ENCODE measurements at regions not wholly inside any gene's neighbourhood (a gene's known extent, or its start where the extent isn't known, plus 50 kb on each side); places are given as distances from the start of the nearest gene placed in this dataset.

- TF ChIP-seq, protein P1, sequence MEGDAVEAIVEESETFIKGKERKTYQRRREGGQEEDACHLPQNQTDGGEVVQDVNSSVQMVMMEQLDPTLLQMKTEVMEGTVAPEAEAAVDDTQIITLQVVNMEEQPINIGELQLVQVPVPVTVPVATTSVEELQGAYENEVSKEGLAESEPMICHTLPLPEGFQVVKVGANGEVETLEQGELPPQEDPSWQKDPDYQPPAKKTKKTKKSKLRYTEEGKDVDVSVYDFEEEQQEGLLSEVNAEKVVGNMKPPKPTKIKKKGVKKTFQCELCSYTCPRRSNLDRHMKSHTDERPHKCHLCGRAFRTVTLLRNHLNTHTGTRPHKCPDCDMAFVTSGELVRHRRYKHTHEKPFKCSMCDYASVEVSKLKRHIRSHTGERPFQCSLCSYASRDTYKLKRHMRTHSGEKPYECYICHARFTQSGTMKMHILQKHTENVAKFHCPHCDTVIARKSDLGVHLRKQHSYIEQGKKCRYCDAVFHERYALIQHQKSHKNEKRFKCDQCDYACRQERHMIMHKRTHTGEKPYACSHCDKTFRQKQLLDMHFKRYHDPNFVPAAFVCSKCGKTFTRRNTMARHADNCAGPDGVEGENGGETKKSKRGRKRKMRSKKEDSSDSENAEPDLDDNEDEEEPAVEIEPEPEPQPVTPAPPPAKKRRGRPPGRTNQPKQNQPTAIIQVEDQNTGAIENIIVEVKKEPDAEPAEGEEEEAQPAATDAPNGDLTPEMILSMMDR (IDR thresholded peaks at IDR 0.05) = no peak
- DNase-seq (ENCODE audit: low spot score) (no peak), ATAC-seq (ENCODE audit: low FRiP score) (no peak)
Measured at GRCh38 chr9:80359291-80359690, 787.5 kb downstream of the TLE4 start.

GRCh38 chr9:80352967-80353366 lies 781.2 kb downstream of the TLE4 start:
- ATAC-seq (ENCODE audit: low FRiP score) (no peak), DNase-seq (ENCODE audit: low spot score) (no peak)
- TF ChIP-seq, protein P1 (IDR thresholded peaks at IDR 0.05) = no peak

GRCh38 chr9:80351612-80352011 lies 779.8 kb downstream of the TLE4 start:
- TF ChIP-seq, protein P1 (IDR thresholded peaks at IDR 0.05) = no peak
- ATAC-seq (ENCODE audit: low FRiP score) = no peak
- DNase-seq (ENCODE audit: low spot score) = no peak

DNA sequence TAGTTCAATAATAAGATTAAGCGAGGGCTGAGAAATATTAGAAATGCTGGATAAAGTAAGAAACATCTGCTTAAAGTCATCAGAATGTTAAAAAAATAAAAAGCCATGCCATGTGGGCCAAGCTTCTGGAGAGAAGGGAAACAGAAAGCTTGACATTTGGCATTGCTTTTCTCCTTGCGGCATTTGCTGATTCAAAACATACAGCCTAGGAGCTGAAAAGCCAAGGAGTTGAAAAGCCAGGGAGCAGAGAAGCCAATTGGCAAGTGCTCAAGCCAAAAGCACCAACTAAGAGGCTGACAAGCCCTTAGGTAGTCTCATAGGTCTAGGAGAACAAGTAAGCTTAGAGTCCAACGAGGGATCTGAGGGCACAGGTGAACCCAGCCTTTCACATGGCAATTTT lies 754.3 kb downstream of the TLE4 start:
- ATAC-seq (ENCODE audit: low FRiP score) = no peak
- TF ChIP-seq, protein P1 (IDR thresholded peaks at IDR 0.05) = no peak
- DNase-seq (ENCODE audit: low spot score) = no peak

GRCh38 chr9:80320916-80321315 lies 749.2 kb downstream of the TLE4 start:
- peak; percentile 57 for ATAC-seq (ENCODE audit: low FRiP score)
- TF ChIP-seq, protein P1 (IDR thresholded peaks at IDR 0.05) = no peak
- DNase-seq (ENCODE audit: low spot score) = no peak

- DNase-seq (ENCODE audit: low spot score) (no peak), ATAC-seq (ENCODE audit: low FRiP score) (peak; percentile 53)
- TF ChIP-seq, protein P1 (IDR thresholded peaks at IDR 0.05) = no peak
Measured at GRCh38 chr9:80320480-80320879, 748.7 kb downstream of the TLE4 start.

GRCh38 chr9:80305136-80305535 lies 733.4 kb downstream of the TLE4 start:
- TF ChIP-seq, protein P1 (IDR thresholded peaks at IDR 0.05) = no peak
- DNase-seq (ENCODE audit: low spot score) (no peak), ATAC-seq (ENCODE audit: low FRiP score) (no peak)
